A549 (cell line): ENCODE measurements at regions not wholly inside any gene's neighbourhood (a gene's known extent, or its start where the extent isn't known, plus 50 kb on each side); places are given as distances from the start of the nearest gene placed in this dataset.

Source experiments
- EHMT2 ChIP-seq: fragments of 200-600 bp; sonication (generic); IDR thresholded peaks from 2 replicates; pipeline ENCODE4 v1.6.1; 2016; ENCODE audit warnings: antibody characterized with exemption, low read depth, mild to moderate bottlenecking, moderate library complexity
- EP300 ChIP-seq, 2 experiments: fragments of >200 bp; sonication (Bioruptor Twin); formaldehyde crosslinking; IDR thresholded peaks; 2 replicates in 1 of 2; 3 replicates in 1 of 2; pipeline ENCODE4 v1.6.1; 2016 to 2017
- FOXS1 ChIP-seq: fragments of 250-450 bp; sonication (Bioruptor Pico); IDR thresholded peaks from 2 replicates; pipeline ENCODE4 v1.5.0; 2020; ENCODE audit warnings: mild to moderate bottlenecking, moderate library complexity
- HDAC2 ChIP-seq: fragments of 200-600 bp; sonication (generic); IDR thresholded peaks from 2 replicates; pipeline ENCODE4 v1.6.1; 2016
- JUN ChIP-seq, 2 experiments: fragments of >200 bp; sonication (Bioruptor Twin); formaldehyde crosslinking; IDR thresholded peaks; 2 replicates in 1 of 2; 3 replicates in 1 of 2; pipeline ENCODE4 v1.6.1; 2016 to 2017
- MAFK ChIP-seq: fragments of 450-650 bp; IDR thresholded peaks from 2 replicates; pipeline ENCODE4 v1.6.1; 2014; ENCODE audit not compliant: partially characterized antibody
- MYC ChIP-seq: IDR thresholded peaks from 2 replicates; pipeline ENCODE4 v1.6.1; 2012; ENCODE audit warnings: mild to moderate bottlenecking, inconsistent platforms, low read length, improper control_type of control experiment, borderline replicate concordance
- NFE2L2 ChIP-seq: fragments of 150-350 bp; conservative IDR thresholded peaks from 2 replicates; pipeline ENCODE4 v1.6.1; 2014; ENCODE audit warnings: low read length
- POLR2A ChIP-seq: IDR thresholded peaks from 2 replicates; pipeline ENCODE4 v1.6.1; 2012; ENCODE audit warnings: mild to moderate bottlenecking, low read length
- RAD21 ChIP-seq, 2 experiments: fragments of >200 bp in 1 of 2; sonication (Bioruptor Twin) in 1 of 2; formaldehyde crosslinking in 1 of 2; IDR thresholded peaks in 1 of 2; conservative IDR thresholded peaks in 1 of 2; 2 replicates in 1 of 2; 3 replicates in 1 of 2; pipeline ENCODE4 v1.6.1; 2012 to 2018; ENCODE audit warnings: inconsistent platforms in 1 of 2
- TF ChIP-seq, protein P1 (sequence below): fragments of >200 bp; sonication (Bioruptor Twin); formaldehyde crosslinking; IDR thresholded peaks from 3 replicates; pipeline ENCODE4 v1.5.1; 2016
- TF ChIP-seq, protein P2 (sequence below): IDR thresholded peaks from 2 replicates; pipeline ENCODE4 v1.6.1; 2012
- TF ChIP-seq, protein P3 (sequence below): IDR thresholded peaks from 2 replicates; pipeline ENCODE4 v1.6.1; 2012
- TF ChIP-seq, protein P4 (sequence below): fragments of 200-600 bp; sonication (generic); IDR thresholded peaks from 2 replicates; pipeline ENCODE4 v1.6.1; 2016; ENCODE audit warnings: antibody characterized with exemption, mild to moderate bottlenecking, moderate library complexity

DNA sequence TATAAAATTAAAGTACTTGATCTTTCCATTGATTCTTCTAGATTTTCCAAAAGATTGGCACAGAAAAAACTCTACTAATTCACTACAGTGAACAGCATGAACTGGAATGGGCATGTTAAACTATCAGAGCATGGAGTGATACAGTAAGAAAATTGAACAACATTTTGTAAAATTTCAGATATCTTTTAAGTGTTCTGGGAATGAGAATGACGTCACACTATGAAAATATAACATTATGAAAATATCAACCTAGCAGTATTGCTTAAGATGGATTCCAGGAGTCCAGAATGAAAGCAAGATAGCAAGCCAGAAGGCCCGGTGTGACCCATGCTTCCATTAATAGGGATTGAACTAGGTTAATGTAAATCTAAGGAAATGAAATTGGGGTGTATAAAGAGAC is 319.9 kb downstream of the GABRG1 start:
- TF ChIP-seq MAFK, result no peak
- no peak for TF ChIP-seq MYC
- TF ChIP-seq HDAC2, result no peak
- no peak for TF ChIP-seq NFE2L2
- TF ChIP-seq, protein P1, sequence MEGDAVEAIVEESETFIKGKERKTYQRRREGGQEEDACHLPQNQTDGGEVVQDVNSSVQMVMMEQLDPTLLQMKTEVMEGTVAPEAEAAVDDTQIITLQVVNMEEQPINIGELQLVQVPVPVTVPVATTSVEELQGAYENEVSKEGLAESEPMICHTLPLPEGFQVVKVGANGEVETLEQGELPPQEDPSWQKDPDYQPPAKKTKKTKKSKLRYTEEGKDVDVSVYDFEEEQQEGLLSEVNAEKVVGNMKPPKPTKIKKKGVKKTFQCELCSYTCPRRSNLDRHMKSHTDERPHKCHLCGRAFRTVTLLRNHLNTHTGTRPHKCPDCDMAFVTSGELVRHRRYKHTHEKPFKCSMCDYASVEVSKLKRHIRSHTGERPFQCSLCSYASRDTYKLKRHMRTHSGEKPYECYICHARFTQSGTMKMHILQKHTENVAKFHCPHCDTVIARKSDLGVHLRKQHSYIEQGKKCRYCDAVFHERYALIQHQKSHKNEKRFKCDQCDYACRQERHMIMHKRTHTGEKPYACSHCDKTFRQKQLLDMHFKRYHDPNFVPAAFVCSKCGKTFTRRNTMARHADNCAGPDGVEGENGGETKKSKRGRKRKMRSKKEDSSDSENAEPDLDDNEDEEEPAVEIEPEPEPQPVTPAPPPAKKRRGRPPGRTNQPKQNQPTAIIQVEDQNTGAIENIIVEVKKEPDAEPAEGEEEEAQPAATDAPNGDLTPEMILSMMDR, result no peak
- no peak for TF ChIP-seq POLR2A
- TF ChIP-seq RAD21 (conservative IDR thresholded peaks at IDR 0.05 in 1 of 2, IDR thresholded peaks at IDR 0.05 in 1 of 2), result no peak
- no peak for TF ChIP-seq JUN (IDR thresholded peaks at IDR 0.05)
- TF ChIP-seq, protein P2, sequence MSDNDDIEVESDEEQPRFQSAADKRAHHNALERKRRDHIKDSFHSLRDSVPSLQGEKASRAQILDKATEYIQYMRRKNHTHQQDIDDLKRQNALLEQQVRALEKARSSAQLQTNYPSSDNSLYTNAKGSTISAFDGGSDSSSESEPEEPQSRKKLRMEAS, result no peak
- TF ChIP-seq FOXS1 (CRISPR knock-in tag), result no peak
- TF ChIP-seq EHMT2, result no peak
- TF ChIP-seq, protein P3, sequence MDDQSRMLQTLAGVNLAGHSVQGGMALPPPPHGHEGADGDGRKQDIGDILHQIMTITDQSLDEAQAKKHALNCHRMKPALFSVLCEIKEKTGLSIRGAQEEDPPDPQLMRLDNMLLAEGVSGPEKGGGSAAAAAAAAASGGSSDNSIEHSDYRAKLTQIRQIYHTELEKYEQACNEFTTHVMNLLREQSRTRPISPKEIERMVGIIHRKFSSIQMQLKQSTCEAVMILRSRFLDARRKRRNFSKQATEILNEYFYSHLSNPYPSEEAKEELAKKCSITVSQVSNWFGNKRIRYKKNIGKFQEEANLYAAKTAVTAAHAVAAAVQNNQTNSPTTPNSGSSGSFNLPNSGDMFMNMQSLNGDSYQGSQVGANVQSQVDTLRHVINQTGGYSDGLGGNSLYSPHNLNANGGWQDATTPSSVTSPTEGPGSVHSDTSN, result no peak
- TF ChIP-seq, protein P4, sequence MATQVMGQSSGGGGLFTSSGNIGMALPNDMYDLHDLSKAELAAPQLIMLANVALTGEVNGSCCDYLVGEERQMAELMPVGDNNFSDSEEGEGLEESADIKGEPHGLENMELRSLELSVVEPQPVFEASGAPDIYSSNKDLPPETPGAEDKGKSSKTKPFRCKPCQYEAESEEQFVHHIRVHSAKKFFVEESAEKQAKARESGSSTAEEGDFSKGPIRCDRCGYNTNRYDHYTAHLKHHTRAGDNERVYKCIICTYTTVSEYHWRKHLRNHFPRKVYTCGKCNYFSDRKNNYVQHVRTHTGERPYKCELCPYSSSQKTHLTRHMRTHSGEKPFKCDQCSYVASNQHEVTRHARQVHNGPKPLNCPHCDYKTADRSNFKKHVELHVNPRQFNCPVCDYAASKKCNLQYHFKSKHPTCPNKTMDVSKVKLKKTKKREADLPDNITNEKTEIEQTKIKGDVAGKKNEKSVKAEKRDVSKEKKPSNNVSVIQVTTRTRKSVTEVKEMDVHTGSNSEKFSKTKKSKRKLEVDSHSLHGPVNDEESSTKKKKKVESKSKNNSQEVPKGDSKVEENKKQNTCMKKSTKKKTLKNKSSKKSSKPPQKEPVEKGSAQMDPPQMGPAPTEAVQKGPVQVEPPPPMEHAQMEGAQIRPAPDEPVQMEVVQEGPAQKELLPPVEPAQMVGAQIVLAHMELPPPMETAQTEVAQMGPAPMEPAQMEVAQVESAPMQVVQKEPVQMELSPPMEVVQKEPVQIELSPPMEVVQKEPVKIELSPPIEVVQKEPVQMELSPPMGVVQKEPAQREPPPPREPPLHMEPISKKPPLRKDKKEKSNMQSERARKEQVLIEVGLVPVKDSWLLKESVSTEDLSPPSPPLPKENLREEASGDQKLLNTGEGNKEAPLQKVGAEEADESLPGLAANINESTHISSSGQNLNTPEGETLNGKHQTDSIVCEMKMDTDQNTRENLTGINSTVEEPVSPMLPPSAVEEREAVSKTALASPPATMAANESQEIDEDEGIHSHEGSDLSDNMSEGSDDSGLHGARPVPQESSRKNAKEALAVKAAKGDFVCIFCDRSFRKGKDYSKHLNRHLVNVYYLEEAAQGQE, result no peak
- no peak for TF ChIP-seq EP300 (IDR thresholded peaks at IDR 0.05)
